ENCODE measurements at regions not wholly inside any gene's neighbourhood (a gene's known extent, or its start where the extent isn't known, plus 50 kb on each side); places are given as distances from the start of the nearest gene placed in this dataset.

- TF ChIP-seq EZH2 (IDR thresholded peaks at IDR 0.05) (no peak), CTCF (IDR thresholded peaks at IDR 0.05) (no peak)
These were observed 393.5 kb downstream of the AACS start for GRCh38 chr12:125458552-125459268.
